CD8-positive, alpha-beta memory T cell (primary cell): ENCODE measurements at regions not wholly inside any gene's neighbourhood (a gene's known extent, or its start where the extent isn't known, plus 50 kb on each side); places are given as distances from the start of the nearest gene placed in this dataset.

Experiments used
- CTCF ChIA-PET: fragments of 350-600 bp; sonication (Branson Sonifier 250); formaldehyde crosslinking; loops from one replicate; lab custom pipeline; 2021; ENCODE audit warnings: antibody characterized with exemption; lab: Charles Lee
- POLR2A ChIA-PET: fragments of 350-600 bp; sonication (Branson Sonifier 250); formaldehyde crosslinking; loops from one replicate; lab custom pipeline; 2021; ENCODE audit warnings: antibody characterized with exemption; lab: Charles Lee
- DNase-seq, 5 donors: peaks; one replicate each; pipeline versions ENCODE4 v3.0.0 to v3.0.0-alpha.2; 2020 to 2022; ENCODE audit warnings: mixed read lengths in 1 of 5
- H3K27ac ChIP-seq: one replicate; pipeline ENCODE4 v1.7.0; 2013; ENCODE audit warnings: low read depth, mild to moderate bottlenecking, low read length, moderate library complexity
- H3K27me3 ChIP-seq: 2 replicates; pipeline ENCODE4 v1.7.0; 2013; ENCODE audit warnings: low read length, mild to moderate bottlenecking; ENCODE audit not compliant: insufficient read depth, poor library complexity, severe bottlenecking
- H3K36me3 ChIP-seq: 2 replicates; pipeline ENCODE4 v1.7.0; 2013; ENCODE audit warnings: mild to moderate bottlenecking, low read length, moderate library complexity; ENCODE audit not compliant: insufficient read depth
- H3K4me1 ChIP-seq: 2 replicates; pipeline ENCODE4 v1.7.0; 2013; ENCODE audit warnings: mild to moderate bottlenecking, low read length, moderate library complexity; ENCODE audit not compliant: insufficient read depth
- H3K4me3 ChIP-seq: 2 replicates; pipeline ENCODE4 v1.7.0; 2013; ENCODE audit warnings: mild to moderate bottlenecking, low read length
- H3K9me3 ChIP-seq: 2 replicates; pipeline ENCODE4 v1.7.0; 2013; ENCODE audit warnings: mild to moderate bottlenecking, low read length
- H3K27ac Mint-ChIP-seq, 8 donors: one replicate each; pipeline ENCODE4 v1.8.0; 2020 to 2021; ENCODE audit warnings: mixed read lengths in 8 of 8, mild to moderate bottlenecking in 6 of 8, inconsistent platforms in 3 of 8, moderate library complexity in 3 of 8
- H3K27me3 Mint-ChIP-seq, 2 donors: one replicate each; pipeline ENCODE4 v1.8.0; 2020 to 2021; ENCODE audit warnings: mixed read lengths in 2 of 2, mild to moderate bottlenecking in 1 of 2, moderate library complexity in 1 of 2
- H3K36me3 Mint-ChIP-seq, 3 donors: one replicate each; pipeline ENCODE4 v1.8.0; 2020 to 2021; ENCODE audit warnings: mixed read lengths in 3 of 3, inconsistent platforms in 1 of 3, mild to moderate bottlenecking in 1 of 3
- H3K4me1 Mint-ChIP-seq, 3 donors: one replicate each; pipeline ENCODE4 v1.8.0; 2020 to 2021; ENCODE audit warnings: mixed read lengths in 3 of 3, inconsistent platforms in 1 of 3, mild to moderate bottlenecking in 1 of 3
- H3K4me3 Mint-ChIP-seq, 7 donors: one replicate each; pipeline ENCODE4 v1.8.0; 2020 to 2021; ENCODE audit warnings: mixed read lengths in 7 of 7, mild to moderate bottlenecking in 6 of 7, moderate library complexity in 4 of 7, inconsistent platforms in 2 of 7
- H3K9me3 Mint-ChIP-seq, 5 donors: one replicate each; pipeline ENCODE4 v1.8.0; 2020 to 2022; ENCODE audit warnings: mixed read lengths in 5 of 5, mild to moderate bottlenecking in 3 of 5, moderate library complexity in 2 of 5, inconsistent platforms in 1 of 5

GRCh38 chr16:19980632-19981265, 92.9 kb downstream of the GPR139 start:
- ChIA-PET CTCF (no interaction called here), POLR2A (interaction anchor here (0.7 kb wide), 1 partner anchor 20 kb away, joined by 3 read pairs; no protein-coding TSS in a partner anchor)
- H3K27ac ChIP-seq = no peak overlapping the region
- Mint-ChIP-seq H3K9me3 (no peaks in the 10 kb centered on the region), H3K4me3 (no peak overlapping the region), H3K36me3 (no peaks in the 10 kb centered on the region), H3K4me1 (no peaks in the 10 kb centered on the region), H3K27me3 (peaks cover 7 to 12% of the 10 kb centered on the region in 2 donors), H3K27ac (no peak overlapping the region)
- no peaks in the 10 kb centered on the region for H3K4me1 ChIP-seq
- DNase-seq = no peak
- no peak overlapping the region for H3K4me3 ChIP-seq
- H3K9me3 ChIP-seq = no peaks in the 10 kb centered on the region
- no peaks in the 10 kb centered on the region for H3K27me3 ChIP-seq
- no peaks in the 10 kb centered on the region for H3K36me3 ChIP-seq

- no peak overlapping the region for H3K27ac ChIP-seq
- no peaks in the 10 kb centered on the region for H3K4me1 Mint-ChIP-seq
- H3K4me3 Mint-ChIP-seq = no peak overlapping the region
Observed at GRCh38 chr16:19979638-19980037, 94.1 kb downstream of the GPR139 start.

GRCh38 chr16:19974607-19975006, 90.0 kb upstream of the GPRC5B start:
- no peak for DNase-seq
- Histone ChIP-seq H3K36me3 (no peaks in the 10 kb centered on the region), H3K4me1 (no peaks in the 10 kb centered on the region), H3K4me3 (no peak overlapping the region), H3K27me3 (no peaks in the 10 kb centered on the region), H3K9me3 (no peaks in the 10 kb centered on the region), H3K27ac (no peak overlapping the region)
- Mint-ChIP-seq H3K36me3 (no peaks in the 10 kb centered on the region), H3K27ac (no peak overlapping the region), H3K9me3 (peaks cover 0 to 4% (median 0%) of the 10 kb centered on the region in 5 donors), H3K27me3 (peaks cover 6 to 17% of the 10 kb centered on the region in 2 donors), H3K4me1 (no peaks in the 10 kb centered on the region), H3K4me3 (no peak overlapping the region)
- CTCF ChIA-PET = no interaction called here
- POLR2A ChIA-PET = no interaction called here

More at GRCh38 chr16:19979638-19980037, 94.1 kb downstream of the GPR139 start:
- no peaks in the 10 kb centered on the region for H3K9me3 ChIP-seq
- DNase-seq = no peak
- H3K27me3 ChIP-seq = no peaks in the 10 kb centered on the region
- H3K4me3 ChIP-seq = no peak overlapping the region
- no peaks in the 10 kb centered on the region for H3K36me3 ChIP-seq
- peaks cover 7 to 12% of the 10 kb centered on the region in 2 donors for H3K27me3 Mint-ChIP-seq
- no peaks in the 10 kb centered on the region for H3K9me3 Mint-ChIP-seq
- no peaks in the 10 kb centered on the region for H3K4me1 ChIP-seq
- no peak overlapping the region for H3K27ac Mint-ChIP-seq
- ChIA-PET POLR2A (no interaction called here), CTCF (no interaction called here)
- H3K36me3 Mint-ChIP-seq = no peaks in the 10 kb centered on the region

GRCh38 chr16:19972111-19972510, 87.5 kb upstream of the GPRC5B start:
- no peak for DNase-seq
- H3K4me1 ChIP-seq = no peaks in the 10 kb centered on the region
- H3K36me3 ChIP-seq = no peaks in the 10 kb centered on the region
- peaks cover 0 to 4% (median 0%) of the 10 kb centered on the region in 5 donors for H3K9me3 Mint-ChIP-seq
- H3K4me3 Mint-ChIP-seq = no peak overlapping the region
- no peak overlapping the region for H3K27ac Mint-ChIP-seq
- H3K27me3 Mint-ChIP-seq = peaks cover 15 to 21% of the 10 kb centered on the region in 2 donors
- H3K36me3 Mint-ChIP-seq = no peaks in the 10 kb centered on the region
- H3K27ac ChIP-seq = no peak overlapping the region
- no peaks in the 10 kb centered on the region for H3K9me3 ChIP-seq
- H3K4me3 ChIP-seq = no peak overlapping the region
- ChIA-PET CTCF (no interaction called here), POLR2A (no interaction called here)
- H3K27me3 ChIP-seq = no peaks in the 10 kb centered on the region
- no peaks in the 10 kb centered on the region for H3K4me1 Mint-ChIP-seq

- Histone ChIP-seq H3K4me3 (no peak overlapping the region), H3K9me3 (no peaks in the 10 kb centered on the region), H3K27ac (no peak overlapping the region), H3K36me3 (no peaks in the 10 kb centered on the region), H3K27me3 (no peaks in the 10 kb centered on the region), H3K4me1 (no peaks in the 10 kb centered on the region)
- Mint-ChIP-seq H3K4me3 (no peak overlapping the region), H3K4me1 (no peaks in the 10 kb centered on the region), H3K27ac (no peak overlapping the region), H3K27me3 (peaks cover 15 to 28% of the 10 kb centered on the region in 2 donors), H3K9me3 (peaks cover 0 to 4% (median 0%) of the 10 kb centered on the region in 5 donors), H3K36me3 (no peaks in the 10 kb centered on the region)
- ChIA-PET CTCF (no interaction called here), POLR2A (no interaction called here)
- DNase-seq = no peak
Observed at GRCh38 chr16:19968891-19969683, 84.4 kb upstream of the GPRC5B start.

GRCh38 chr16:19967963-19968362, 83.3 kb upstream of the GPRC5B start:
- CTCF ChIA-PET = no interaction called here
- peaks cover 17 to 28% of the 10 kb centered on the region in 2 donors for H3K27me3 Mint-ChIP-seq
- Histone ChIP-seq H3K4me3 (no peak overlapping the region), H3K9me3 (no peaks in the 10 kb centered on the region), H3K36me3 (no peaks in the 10 kb centered on the region), H3K4me1 (no peaks in the 10 kb centered on the region), H3K27me3 (no peaks in the 10 kb centered on the region), H3K27ac (no peak overlapping the region)
- H3K36me3 Mint-ChIP-seq = no peaks in the 10 kb centered on the region
- H3K4me1 Mint-ChIP-seq = no peaks in the 10 kb centered on the region
- no peak for DNase-seq
- peaks cover 0 to 4% (median 0%) of the 10 kb centered on the region in 5 donors for H3K9me3 Mint-ChIP-seq
- no peak overlapping the region for H3K27ac Mint-ChIP-seq
- POLR2A ChIA-PET = no interaction called here
- no peak overlapping the region for H3K4me3 Mint-ChIP-seq

- no peak for DNase-seq
- H3K9me3 Mint-ChIP-seq = peaks cover 0 to 4% (median 0%) of the 10 kb centered on the region in 5 donors
- no peaks in the 10 kb centered on the region for H3K9me3 ChIP-seq
- ChIA-PET POLR2A (no interaction called here), CTCF (no interaction called here)
- no peaks in the 10 kb centered on the region for H3K27me3 ChIP-seq
- no peaks in the 10 kb centered on the region for H3K36me3 Mint-ChIP-seq
- no peaks in the 10 kb centered on the region for H3K4me1 ChIP-seq
- no peak overlapping the region for H3K27ac ChIP-seq
- H3K4me3 ChIP-seq = no peak overlapping the region
- no peak overlapping the region for H3K4me3 Mint-ChIP-seq
- peaks cover 18 to 28% of the 10 kb centered on the region in 2 donors for H3K27me3 Mint-ChIP-seq
- no peaks in the 10 kb centered on the region for H3K4me1 Mint-ChIP-seq
- H3K27ac Mint-ChIP-seq = peak overlapping the region in 1 of 8 donors; percentile 50
- H3K36me3 ChIP-seq = no peaks in the 10 kb centered on the region
Observed at GRCh38 chr16:19967561-19967960, 82.9 kb upstream of the GPRC5B start.

GRCh38 chr16:19963301-19963700, 78.7 kb upstream of the GPRC5B start:
- H3K4me3 Mint-ChIP-seq = no peak overlapping the region
- no peak for DNase-seq
- Histone ChIP-seq H3K27me3 (no peaks in the 10 kb centered on the region), H3K4me3 (no peak overlapping the region), H3K36me3 (no peaks in the 10 kb centered on the region), H3K9me3 (no peaks in the 10 kb centered on the region), H3K4me1 (no peaks in the 10 kb centered on the region), H3K27ac (no peak overlapping the region)
- peaks cover 13 to 18% of the 10 kb centered on the region in 2 donors for H3K27me3 Mint-ChIP-seq
- POLR2A ChIA-PET = no interaction called here
- H3K4me1 Mint-ChIP-seq = no peaks in the 10 kb centered on the region
- CTCF ChIA-PET = no interaction called here
- H3K27ac Mint-ChIP-seq = no peak overlapping the region
- H3K36me3 Mint-ChIP-seq = no peaks in the 10 kb centered on the region
- peaks cover 0 to 5% (median 1%) of the 10 kb centered on the region in 5 donors for H3K9me3 Mint-ChIP-seq
